K562 (cell line): ENCODE measurements at regions not wholly inside any gene's neighbourhood (a gene's known extent, or its start where the extent isn't known, plus 50 kb on each side); places are given as distances from the start of the nearest gene placed in this dataset.
A peak's percentile ranks its signal among the peaks of the same experiment; 100 is the strongest.

ENCODE experiments used
- EP300 ChIP-seq: IDR thresholded peaks from 2 replicates; pipeline ENCODE4 v1.6.1; 2012; ENCODE audit warnings: low read length, improper control_type of control experiment
- HCFC1 ChIP-seq: IDR thresholded peaks from 2 replicates; pipeline ENCODE4 v1.6.1; 2012; ENCODE audit warnings: low read depth, low read length, improper control_type of control experiment
- HOXB6 ChIP-seq: fragments of 250-450 bp; sonication (Bioruptor Pico); IDR thresholded peaks from 2 replicates; pipeline ENCODE4 v1.5.1; 2022; ENCODE audit warnings: mild to moderate bottlenecking, borderline replicate concordance
- KLF1 ChIP-seq: fragments of 450-650 bp; IDR thresholded peaks from 2 replicates; pipeline ENCODE4 v1.6.1; 2016; ENCODE audit warnings: missing genetic modification characterization, missing compliant biosample characterization
- NFATC3 ChIP-seq: fragments of 450-650 bp; IDR thresholded peaks from 2 replicates; pipeline ENCODE4 v1.6.1; 2017; ENCODE audit warnings: mild to moderate bottlenecking
- NFRKB ChIP-seq: fragments of 450-650 bp; IDR thresholded peaks from 2 replicates; pipeline ENCODE4 v1.6.1; 2016; ENCODE audit warnings: low read depth
- PHF21A ChIP-seq: fragments of 450-650 bp; IDR thresholded peaks from 2 replicates; pipeline ENCODE4 v1.6.1; 2017; ENCODE audit warnings: low read depth, borderline replicate concordance
- RB1 ChIP-seq: fragments of 450-650 bp; IDR thresholded peaks from 2 replicates; pipeline ENCODE4 v1.6.1; 2017; ENCODE audit warnings: low read depth, mild to moderate bottlenecking
- SOX6 ChIP-seq: fragments of 450-650 bp; IDR thresholded peaks from 2 replicates; pipeline ENCODE4 v1.6.1; 2014; ENCODE audit warnings: mild to moderate bottlenecking
- SREBF1 ChIP-seq: fragments of 150-350 bp; IDR thresholded peaks from 2 replicates; pipeline ENCODE4 v1.6.1; 2014; ENCODE audit warnings: antibody characterized with exemption, low read depth, low read length, borderline replicate concordance
- TBL1XR1 ChIP-seq, 2 experiments: IDR thresholded peaks; 2 replicates each; pipeline ENCODE4 v1.6.1; 2012; ENCODE audit warnings: improper control_type of control experiment in 2 of 2, low read length in 2 of 2, mild to moderate bottlenecking in 1 of 2
- ZNF589 ChIP-seq: fragments of 200-800 bp; sonication (Bioruptor generic); IDR thresholded peaks from 2 replicates; pipeline ENCODE4 v1.6.1; 2016; ENCODE audit warnings: low read depth, missing genetic modification characterization, missing compliant biosample characterization
- TF ChIP-seq, protein P1 (sequence below): fragments of 450-650 bp; IDR thresholded peaks from 2 replicates; pipeline ENCODE4 v1.6.1; 2016; ENCODE audit warnings: low read depth, mild to moderate bottlenecking, moderate library complexity
- TF ChIP-seq, protein P2 (sequence below): fragments of 250-450 bp; sonication (Bioruptor Pico); IDR thresholded peaks from 2 replicates; pipeline ENCODE4 v1.5.0; 2021
- TF ChIP-seq, protein P3 (sequence below): IDR thresholded peaks from 3 replicates; pipeline ENCODE4 v1.6.1; 2011; ENCODE audit warnings: borderline replicate concordance, mild to moderate bottlenecking, moderate library complexity; ENCODE audit not compliant: insufficient read length; ENCODE audit errors: extremely low read depth
- TF ChIP-seq, protein P4 (sequence below), 3 experiments: fragments of 200-800 bp in 1 of 3; sonication (Bioruptor generic) in 1 of 3; sonication (generic) in 1 of 3; formaldehyde crosslinking in 1 of 3; IDR thresholded peaks; 2 replicates each; pipeline versions ENCODE4 v1.6.1 to v1.8.0; 2016 to 2022; ENCODE audit warnings: mild to moderate bottlenecking in 2 of 3, missing compliant biosample characterization in 2 of 3, missing genetic modification characterization in 2 of 3, missing genetic modification reagents in 1 of 3
- TF ChIP-seq, protein P5 (sequence below): fragments of 450-650 bp; IDR thresholded peaks from 2 replicates; pipeline ENCODE4 v1.6.1; 2017; ENCODE audit warnings: antibody characterized with exemption, mild to moderate bottlenecking

DNA sequence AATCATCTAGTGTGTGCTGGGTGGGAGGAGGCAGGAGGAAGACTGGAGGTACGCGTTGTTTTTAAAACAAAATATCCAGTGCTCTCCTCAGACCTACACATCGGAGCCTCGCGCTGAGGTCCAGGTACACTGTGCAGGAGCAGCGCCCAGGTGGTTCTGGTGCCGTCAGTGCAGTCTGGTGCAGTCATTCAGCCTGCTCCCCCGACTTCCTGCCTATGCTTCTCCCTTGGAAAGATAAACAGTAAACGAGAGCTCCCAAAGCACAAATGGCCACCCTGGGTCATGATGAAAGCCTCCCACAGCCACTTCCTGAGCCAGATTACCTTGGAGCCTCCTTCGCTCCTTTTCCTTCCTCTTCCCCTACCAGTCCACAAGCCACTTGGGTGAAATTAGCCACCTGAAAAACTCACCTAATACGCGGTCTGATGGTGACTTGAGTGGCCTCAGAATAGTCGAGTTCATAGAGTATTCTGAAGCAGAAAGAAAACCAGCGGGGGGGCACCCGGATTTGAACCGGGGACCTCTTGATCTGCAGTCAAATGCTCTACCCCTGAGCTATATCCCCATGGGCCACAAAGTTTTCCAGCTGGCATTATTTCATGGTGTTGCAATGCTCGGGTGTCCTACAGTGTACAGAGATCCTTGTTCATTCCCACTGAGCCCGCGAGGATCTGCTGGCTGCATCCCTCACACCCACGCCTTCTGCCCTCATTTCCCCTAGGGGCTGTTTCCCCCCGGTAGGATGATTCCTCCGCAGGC lies 82.5 kb downstream of the ZNF467 start (continued):
- TF ChIP-seq, protein P1, sequence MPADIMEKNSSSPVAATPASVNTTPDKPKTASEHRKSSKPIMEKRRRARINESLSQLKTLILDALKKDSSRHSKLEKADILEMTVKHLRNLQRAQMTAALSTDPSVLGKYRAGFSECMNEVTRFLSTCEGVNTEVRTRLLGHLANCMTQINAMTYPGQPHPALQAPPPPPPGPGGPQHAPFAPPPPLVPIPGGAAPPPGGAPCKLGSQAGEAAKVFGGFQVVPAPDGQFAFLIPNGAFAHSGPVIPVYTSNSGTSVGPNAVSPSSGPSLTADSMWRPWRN, result no peak; the same call in 1 of the 2 replicates
- TF ChIP-seq ZNF589 (CRISPR knock-in tag) (0 out of 2 replicates have a peak, but pooled peaks have one; percentile 40), HCFC1 (peak; percentile 43), SREBF1 (peak; percentile 81; the same call in 1 of the 2 replicates), SOX6 (peak; percentile 81), NFATC3 (no peak), TBL1XR1 (IDR thresholded peaks at IDR 0.05; ENCODE audit: low read length in 2 of 2) (peak in 1 of 2 experiments; percentile 82; a peak in 2 of 4 replicates), KLF1 (tag) (peak; percentile 59; the same call in 1 of the 2 replicates), HOXB6 (CRISPR knock-in tag) (peak; percentile 33; the same call in 1 of the 2 replicates), RB1 (peak; percentile 59; the same call in 1 of the 2 replicates), EP300 (peak; percentile 72), PHF21A (peak; percentile 92; the same call in 1 of the 2 replicates), NFRKB (peak; percentile 59; the same call in 1 of the 2 replicates)
- TF ChIP-seq, protein P2, sequence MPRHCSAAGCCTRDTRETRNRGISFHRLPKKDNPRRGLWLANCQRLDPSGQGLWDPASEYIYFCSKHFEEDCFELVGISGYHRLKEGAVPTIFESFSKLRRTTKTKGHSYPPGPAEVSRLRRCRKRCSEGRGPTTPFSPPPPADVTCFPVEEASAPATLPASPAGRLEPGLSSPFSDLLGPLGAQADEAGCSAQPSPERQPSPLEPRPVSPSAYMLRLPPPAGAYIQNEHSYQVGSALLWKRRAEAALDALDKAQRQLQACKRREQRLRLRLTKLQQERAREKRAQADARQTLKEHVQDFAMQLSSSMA (CRISPR knock-in tag), result 0 out of 2 replicates have a peak, but pooled peaks have one; percentile 65
- TF ChIP-seq, protein P3, sequence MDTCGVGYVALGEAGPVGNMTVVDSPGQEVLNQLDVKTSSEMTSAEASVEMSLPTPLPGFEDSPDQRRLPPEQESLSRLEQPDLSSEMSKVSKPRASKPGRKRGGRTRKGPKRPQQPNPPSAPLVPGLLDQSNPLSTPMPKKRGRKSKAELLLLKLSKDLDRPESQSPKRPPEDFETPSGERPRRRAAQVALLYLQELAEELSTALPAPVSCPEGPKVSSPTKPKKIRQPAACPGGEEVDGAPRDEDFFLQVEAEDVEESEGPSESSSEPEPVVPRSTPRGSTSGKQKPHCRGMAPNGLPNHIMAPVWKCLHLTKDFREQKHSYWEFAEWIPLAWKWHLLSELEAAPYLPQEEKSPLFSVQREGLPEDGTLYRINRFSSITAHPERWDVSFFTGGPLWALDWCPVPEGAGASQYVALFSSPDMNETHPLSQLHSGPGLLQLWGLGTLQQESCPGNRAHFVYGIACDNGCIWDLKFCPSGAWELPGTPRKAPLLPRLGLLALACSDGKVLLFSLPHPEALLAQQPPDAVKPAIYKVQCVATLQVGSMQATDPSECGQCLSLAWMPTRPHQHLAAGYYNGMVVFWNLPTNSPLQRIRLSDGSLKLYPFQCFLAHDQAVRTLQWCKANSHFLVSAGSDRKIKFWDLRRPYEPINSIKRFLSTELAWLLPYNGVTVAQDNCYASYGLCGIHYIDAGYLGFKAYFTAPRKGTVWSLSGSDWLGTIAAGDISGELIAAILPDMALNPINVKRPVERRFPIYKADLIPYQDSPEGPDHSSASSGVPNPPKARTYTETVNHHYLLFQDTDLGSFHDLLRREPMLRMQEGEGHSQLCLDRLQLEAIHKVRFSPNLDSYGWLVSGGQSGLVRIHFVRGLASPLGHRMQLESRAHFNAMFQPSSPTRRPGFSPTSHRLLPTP, result peak; percentile 81
- TF ChIP-seq, protein P4, sequence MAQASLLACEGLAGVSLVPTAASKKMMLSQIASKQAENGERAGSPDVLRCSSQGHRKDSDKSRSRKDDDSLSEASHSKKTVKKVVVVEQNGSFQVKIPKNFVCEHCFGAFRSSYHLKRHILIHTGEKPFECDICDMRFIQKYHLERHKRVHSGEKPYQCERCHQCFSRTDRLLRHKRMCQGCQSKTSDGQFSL (CRISPR knock-in tag; IDR thresholded peaks at IDR 0.05), result no peak
- TF ChIP-seq, protein P4 (tag; IDR thresholded peaks at IDR 0.05), result peak in 1 of 2 experiments; percentile 46; a peak in 1 of 4 replicates
- TF ChIP-seq, protein P5, sequence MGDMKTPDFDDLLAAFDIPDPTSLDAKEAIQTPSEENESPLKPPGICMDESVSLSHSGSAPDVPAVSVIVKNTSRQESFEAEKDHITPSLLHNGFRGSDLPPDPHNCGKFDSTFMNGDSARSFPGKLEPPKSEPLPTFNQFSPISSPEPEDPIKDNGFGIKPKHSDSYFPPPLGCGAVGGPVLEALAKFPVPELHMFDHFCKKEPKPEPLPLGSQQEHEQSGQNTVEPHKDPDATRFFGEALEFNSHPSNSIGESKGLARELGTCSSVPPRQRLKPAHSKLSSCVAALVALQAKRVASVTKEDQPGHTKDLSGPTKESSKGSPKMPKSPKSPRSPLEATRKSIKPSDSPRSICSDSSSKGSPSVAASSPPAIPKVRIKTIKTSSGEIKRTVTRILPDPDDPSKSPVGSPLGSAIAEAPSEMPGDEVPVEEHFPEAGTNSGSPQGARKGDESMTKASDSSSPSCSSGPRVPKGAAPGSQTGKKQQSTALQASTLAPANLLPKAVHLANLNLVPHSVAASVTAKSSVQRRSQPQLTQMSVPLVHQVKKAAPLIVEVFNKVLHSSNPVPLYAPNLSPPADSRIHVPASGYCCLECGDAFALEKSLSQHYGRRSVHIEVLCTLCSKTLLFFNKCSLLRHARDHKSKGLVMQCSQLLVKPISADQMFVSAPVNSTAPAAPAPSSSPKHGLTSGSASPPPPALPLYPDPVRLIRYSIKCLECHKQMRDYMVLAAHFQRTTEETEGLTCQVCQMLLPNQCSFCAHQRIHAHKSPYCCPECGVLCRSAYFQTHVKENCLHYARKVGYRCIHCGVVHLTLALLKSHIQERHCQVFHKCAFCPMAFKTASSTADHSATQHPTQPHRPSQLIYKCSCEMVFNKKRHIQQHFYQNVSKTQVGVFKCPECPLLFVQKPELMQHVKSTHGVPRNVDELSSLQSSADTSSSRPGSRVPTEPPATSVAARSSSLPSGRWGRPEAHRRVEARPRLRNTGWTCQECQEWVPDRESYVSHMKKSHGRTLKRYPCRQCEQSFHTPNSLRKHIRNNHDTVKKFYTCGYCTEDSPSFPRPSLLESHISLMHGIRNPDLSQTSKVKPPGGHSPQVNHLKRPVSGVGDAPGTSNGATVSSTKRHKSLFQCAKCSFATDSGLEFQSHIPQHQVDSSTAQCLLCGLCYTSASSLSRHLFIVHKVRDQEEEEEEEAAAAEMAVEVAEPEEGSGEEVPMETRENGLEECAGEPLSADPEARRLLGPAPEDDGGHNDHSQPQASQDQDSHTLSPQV, result peak; percentile 90
